ENCODE measurements at regions not wholly inside any gene's neighbourhood (a gene's known extent, or its start where the extent isn't known, plus 50 kb on each side); places are given as distances from the start of the nearest gene placed in this dataset.

GRCh38 chr4:126798214-126798613 is 834.5 kb upstream of the INTU start:
- TF ChIP-seq CTCF (IDR thresholded peaks at IDR 0.05; ENCODE audit: unreplicated experiment), result no peak
- H3K4me3 Mint-ChIP-seq, result no peak overlapping the region
- peaks cover 10% of the 10 kb centered on the region for H3K4me1 Mint-ChIP-seq
- no peaks in the 10 kb centered on the region for H3K27me3 Mint-ChIP-seq (ENCODE audit: low read depth)
- H3K9me3 Mint-ChIP-seq, result no peaks in the 10 kb centered on the region
- no peak overlapping the region for H3K27ac Mint-ChIP-seq
- H3K36me3 Mint-ChIP-seq, result no peaks in the 10 kb centered on the region
- DNase-seq (ENCODE audit: low spot score in 2 of 2, unreplicated experiment in 2 of 2), result no peak

GRCh38 chr4:126799416-126799815 is 833.3 kb upstream of the INTU start:
- Mint-ChIP-seq H3K4me1 (peaks cover 10% of the 10 kb centered on the region), H3K4me3 (no peak overlapping the region), H3K27me3 (ENCODE audit: low read depth) (no peaks in the 10 kb centered on the region), H3K36me3 (no peaks in the 10 kb centered on the region), H3K9me3 (no peaks in the 10 kb centered on the region), H3K27ac (no peak overlapping the region)
- DNase-seq (ENCODE audit: low spot score in 2 of 2, unreplicated experiment in 2 of 2), result no peak
- no peak for TF ChIP-seq CTCF (IDR thresholded peaks at IDR 0.05; ENCODE audit: unreplicated experiment)

- H3K4me1 Mint-ChIP-seq, result peaks cover 10% of the 10 kb centered on the region
- no peaks in the 10 kb centered on the region for H3K9me3 Mint-ChIP-seq
- no peak for TF ChIP-seq CTCF (IDR thresholded peaks at IDR 0.05; ENCODE audit: unreplicated experiment)
- H3K27me3 Mint-ChIP-seq (ENCODE audit: low read depth), result no peaks in the 10 kb centered on the region
- H3K4me3 Mint-ChIP-seq, result no peak overlapping the region
- no peaks in the 10 kb centered on the region for H3K36me3 Mint-ChIP-seq
- H3K27ac Mint-ChIP-seq, result peak overlapping the region; percentile 68
- DNase-seq (ENCODE audit: low spot score in 2 of 2, unreplicated experiment in 2 of 2), result no peak
Observed at GRCh38 chr4:126799971-126800574, 832.7 kb upstream of the INTU start.

DNA sequence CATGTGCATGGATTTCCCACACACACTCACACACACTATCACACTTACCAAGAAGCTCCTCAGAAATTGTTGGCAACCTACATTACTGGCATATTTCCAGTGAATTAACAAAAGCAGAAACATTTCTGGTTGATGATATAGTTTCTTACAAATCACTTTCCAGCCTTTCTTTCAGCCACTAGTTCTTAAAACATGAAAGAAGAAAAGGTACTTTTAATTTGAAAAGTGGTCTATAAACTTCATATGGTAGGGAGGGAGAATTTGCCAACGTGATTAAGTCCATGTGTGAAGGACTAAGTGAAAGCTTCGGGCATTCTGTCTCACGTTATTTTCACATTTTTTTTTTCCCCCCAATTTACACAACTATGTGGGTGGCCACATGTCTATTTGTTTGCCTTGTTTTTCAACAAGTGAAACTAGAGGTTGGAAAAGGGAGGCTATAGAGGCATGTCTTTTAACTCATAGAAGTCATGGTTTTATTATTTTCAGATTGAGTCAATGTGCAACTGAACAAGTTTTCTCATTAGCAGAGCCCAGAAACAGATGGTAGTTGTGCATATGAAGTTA is 832.1 kb upstream of the INTU start:
- H3K36me3 Mint-ChIP-seq, result no peaks in the 10 kb centered on the region
- H3K27me3 Mint-ChIP-seq (ENCODE audit: low read depth), result no peaks in the 10 kb centered on the region
- DNase-seq (ENCODE audit: low spot score in 2 of 2, unreplicated experiment in 2 of 2), result no peak
- H3K4me3 Mint-ChIP-seq, result no peak overlapping the region
- H3K27ac Mint-ChIP-seq, result peak overlapping the region; percentile 9
- peaks cover 10% of the 10 kb centered on the region for H3K4me1 Mint-ChIP-seq
- no peak for TF ChIP-seq CTCF (IDR thresholded peaks at IDR 0.05; ENCODE audit: unreplicated experiment)
- no peaks in the 10 kb centered on the region for H3K9me3 Mint-ChIP-seq

DNA sequence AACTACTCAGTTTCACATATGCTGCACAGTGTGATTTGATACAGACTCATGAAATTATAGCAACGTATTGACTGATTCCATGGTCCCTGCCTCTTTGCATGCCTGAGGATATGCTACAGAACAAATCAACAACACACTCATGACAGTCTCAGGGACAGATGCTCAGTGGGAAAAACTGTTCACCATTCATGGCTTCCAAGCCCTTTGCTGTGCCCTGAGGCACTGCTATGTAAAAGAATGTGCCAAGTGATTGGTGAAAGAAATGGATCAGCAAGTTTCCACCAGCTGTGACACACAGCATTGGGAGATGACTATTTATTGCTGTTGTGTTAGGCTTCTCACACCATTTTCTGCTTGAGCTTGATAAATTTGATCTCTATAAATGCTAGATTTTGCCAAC is 825.6 kb upstream of the INTU start:
- no peak for TF ChIP-seq CTCF (IDR thresholded peaks at IDR 0.05; ENCODE audit: unreplicated experiment)
- no peaks in the 10 kb centered on the region for H3K36me3 Mint-ChIP-seq
- peaks cover 11% of the 10 kb centered on the region for H3K4me1 Mint-ChIP-seq
- no peak overlapping the region for H3K27ac Mint-ChIP-seq
- H3K27me3 Mint-ChIP-seq (ENCODE audit: low read depth), result no peaks in the 10 kb centered on the region
- no peak for DNase-seq (ENCODE audit: low spot score in 2 of 2, unreplicated experiment in 2 of 2)
- no peaks in the 10 kb centered on the region for H3K9me3 Mint-ChIP-seq
- no peak overlapping the region for H3K4me3 Mint-ChIP-seq
